GM12801 (cell line): ENCODE measurements at regions not wholly inside any gene's neighbourhood (a gene's known extent, or its start where the extent isn't known, plus 50 kb on each side); places are given as distances from the start of the nearest gene placed in this dataset.

Source experiments
- TF ChIP-seq, protein P1 (sequence below): IDR thresholded peaks from one replicate; pipeline ENCODE4 v1.5.1; 2011; ENCODE audit warnings: control low read depth; ENCODE audit not compliant: insufficient read length; ENCODE audit errors: extremely low read depth

DNA sequence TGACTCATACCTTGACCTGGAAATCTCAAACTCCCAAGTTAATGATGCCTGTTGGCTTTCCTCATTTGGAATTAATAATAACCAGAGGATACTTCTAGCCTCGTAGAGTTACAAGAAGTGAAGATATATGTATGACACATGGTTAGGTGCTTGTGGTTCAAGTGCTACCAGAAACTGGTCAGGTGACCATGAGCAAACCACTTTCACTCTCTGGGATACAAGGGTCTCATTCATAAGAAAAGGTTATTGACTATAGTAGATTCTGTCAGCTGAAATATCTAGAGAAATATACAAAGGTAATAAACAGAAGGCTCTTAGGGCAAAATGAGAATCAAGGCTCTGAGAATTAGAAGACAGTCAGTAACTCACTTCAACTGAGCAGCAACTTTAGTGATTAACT is 233.3 kb downstream of the KCNA4 start:
- TF ChIP-seq, protein P1, sequence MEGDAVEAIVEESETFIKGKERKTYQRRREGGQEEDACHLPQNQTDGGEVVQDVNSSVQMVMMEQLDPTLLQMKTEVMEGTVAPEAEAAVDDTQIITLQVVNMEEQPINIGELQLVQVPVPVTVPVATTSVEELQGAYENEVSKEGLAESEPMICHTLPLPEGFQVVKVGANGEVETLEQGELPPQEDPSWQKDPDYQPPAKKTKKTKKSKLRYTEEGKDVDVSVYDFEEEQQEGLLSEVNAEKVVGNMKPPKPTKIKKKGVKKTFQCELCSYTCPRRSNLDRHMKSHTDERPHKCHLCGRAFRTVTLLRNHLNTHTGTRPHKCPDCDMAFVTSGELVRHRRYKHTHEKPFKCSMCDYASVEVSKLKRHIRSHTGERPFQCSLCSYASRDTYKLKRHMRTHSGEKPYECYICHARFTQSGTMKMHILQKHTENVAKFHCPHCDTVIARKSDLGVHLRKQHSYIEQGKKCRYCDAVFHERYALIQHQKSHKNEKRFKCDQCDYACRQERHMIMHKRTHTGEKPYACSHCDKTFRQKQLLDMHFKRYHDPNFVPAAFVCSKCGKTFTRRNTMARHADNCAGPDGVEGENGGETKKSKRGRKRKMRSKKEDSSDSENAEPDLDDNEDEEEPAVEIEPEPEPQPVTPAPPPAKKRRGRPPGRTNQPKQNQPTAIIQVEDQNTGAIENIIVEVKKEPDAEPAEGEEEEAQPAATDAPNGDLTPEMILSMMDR: no peak

DNA sequence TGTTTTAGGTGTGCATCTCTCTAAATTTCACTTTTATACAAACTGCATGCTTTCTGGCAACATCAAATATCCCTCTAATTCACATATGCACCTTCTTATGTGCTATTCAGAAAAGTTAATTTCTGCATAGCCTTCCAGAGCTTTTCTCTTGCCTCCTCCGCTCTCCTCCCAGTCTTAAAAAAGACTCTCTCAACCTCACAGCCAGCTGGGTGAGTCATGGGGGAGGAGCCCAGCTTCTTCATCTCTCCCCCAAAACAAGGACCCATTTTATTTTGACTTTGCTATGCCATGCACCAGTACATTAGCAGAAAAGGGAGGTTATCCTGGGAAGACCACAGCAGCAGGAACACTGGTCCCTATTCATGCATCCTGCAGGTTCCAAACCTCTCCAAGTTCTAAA is 234.4 kb downstream of the KCNA4 start:
- TF ChIP-seq, protein P1: no peak

DNA sequence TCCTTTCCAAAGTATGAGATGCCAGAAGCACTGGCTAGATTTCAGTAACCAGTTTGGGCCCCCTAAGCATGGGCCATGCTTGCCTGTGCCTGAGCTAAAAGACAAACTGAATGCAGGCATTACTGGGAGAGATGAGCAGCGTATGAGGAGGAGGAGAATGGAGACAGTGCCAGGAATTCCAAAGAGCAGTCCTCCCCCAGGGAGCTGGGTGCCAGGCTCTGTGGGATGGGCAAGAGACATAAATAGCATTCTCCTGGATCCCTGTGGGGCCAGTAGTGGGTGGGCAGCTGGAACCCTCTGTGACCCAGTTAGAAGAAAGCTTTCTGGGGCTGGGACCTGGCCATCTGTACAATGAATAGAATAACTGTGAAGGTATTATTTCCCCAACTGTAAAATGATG is 235.6 kb downstream of the KCNA4 start:
- TF ChIP-seq, protein P1: no peak

DNA sequence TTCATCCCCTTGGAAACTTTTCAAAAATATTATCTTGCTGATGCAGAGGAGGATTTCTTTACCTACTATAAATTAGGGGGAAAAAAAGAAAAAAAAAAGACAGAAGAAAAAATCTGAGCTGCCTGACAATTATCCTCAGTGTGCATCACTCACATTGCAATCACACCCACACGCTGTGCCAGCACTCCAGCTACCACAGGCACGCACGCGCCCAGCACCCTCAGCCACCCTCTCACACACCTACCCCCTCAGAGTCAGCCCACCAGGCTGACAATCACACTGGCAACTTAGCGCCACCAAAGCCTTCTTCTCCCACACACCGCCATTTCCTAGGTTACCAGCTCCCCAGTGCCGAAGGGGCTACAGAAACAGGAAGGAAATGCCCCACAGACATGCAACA is 236.1 kb downstream of the KCNA4 start:
- TF ChIP-seq, protein P1: no peak

DNA sequence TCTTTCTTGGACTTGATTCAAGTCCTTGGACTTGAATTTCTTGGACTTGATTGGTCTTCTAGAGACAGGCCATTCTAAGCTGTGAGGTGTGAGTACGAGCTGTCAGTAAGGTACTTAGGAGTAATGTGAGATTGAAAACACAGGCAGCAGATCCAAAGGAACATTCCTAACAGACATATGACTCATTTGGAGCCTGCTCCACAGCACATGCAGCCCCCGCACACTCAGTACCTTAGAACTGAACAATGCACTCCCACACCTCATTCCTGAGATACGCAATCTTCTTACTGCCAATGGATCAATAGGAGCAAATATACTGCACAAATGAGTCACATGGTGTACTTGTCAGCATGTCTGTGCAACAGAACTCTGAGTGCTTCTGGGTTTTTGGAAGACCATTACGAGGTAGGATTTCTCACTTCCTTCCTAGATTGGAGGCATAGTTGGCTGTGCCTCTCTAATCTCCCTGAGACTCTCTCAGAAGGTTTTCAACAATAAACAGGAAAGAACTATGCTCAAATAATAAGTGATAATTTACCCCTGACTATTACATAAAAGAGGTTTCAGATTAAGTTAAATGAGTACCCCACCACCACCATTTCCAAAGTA is 243.1 kb downstream of the KCNA4 start:
- TF ChIP-seq, protein P1: no peak

DNA sequence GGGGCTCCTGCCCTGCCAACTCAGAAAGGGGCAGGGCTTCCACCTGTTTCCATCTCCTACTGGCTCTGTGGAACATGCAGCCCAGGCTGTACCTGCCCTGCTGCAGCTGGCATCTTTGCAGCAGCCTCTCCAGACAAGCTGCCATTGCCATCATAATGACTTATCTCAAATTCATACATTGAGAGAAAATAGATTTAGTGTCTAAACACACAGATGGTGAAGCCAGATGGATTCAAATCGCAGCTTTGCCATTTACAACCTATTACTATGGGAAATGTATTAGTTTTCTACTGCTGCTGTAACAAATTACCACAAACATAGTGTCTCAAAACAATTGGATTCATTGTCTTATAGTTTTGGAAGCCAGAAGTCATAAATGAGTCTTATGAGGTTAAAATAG is 260.0 kb downstream of the KCNA4 start:
- TF ChIP-seq, protein P1: no peak

DNA sequence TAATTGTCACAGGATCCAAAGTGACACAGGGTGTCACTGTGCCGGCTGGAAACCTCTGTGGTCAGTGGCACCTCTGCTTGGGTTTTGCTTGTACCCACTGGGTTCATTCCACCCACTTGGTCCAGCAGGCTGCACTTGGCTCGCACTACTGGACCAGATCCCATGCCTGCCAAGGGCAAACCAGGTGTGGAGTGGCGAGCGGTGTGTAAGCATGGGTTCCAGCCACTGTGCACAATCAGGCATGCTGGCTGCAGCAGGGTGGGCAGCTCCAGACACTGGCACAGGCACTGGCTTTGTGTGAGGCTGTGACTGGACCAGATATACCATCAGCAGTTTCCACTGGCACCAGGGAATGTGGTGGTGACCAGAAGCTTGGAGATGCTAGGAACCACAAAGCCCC is 261.4 kb downstream of the KCNA4 start:
- TF ChIP-seq, protein P1: no peak
